ENCODE measurements at regions not wholly inside any gene's neighbourhood (a gene's known extent, or its start where the extent isn't known, plus 50 kb on each side); places are given as distances from the start of the nearest gene placed in this dataset.

GRCh38 chr9:74277532-74277931 is 219.6 kb upstream of the RORB start:
- no peak for DNase-seq

- DNase-seq = no peak
Measured at GRCh38 chr9:74281674-74282073, 215.5 kb upstream of the RORB start.

GRCh38 chr9:74282526-74283253 is 214.4 kb upstream of the RORB start:
- DNase-seq = no peak

GRCh38 chr9:74284581-74285450 is 212.3 kb upstream of the RORB start:
- no peak for DNase-seq

- no peak for DNase-seq
Measured at GRCh38 chr9:74293479-74293878, 203.7 kb upstream of the RORB start.

- no peak for DNase-seq
Measured at GRCh38 chr9:74303945-74304344, 193.2 kb upstream of the RORB start.

- DNase-seq = no peak
Measured at GRCh38 chr9:74304598-74304997, 192.5 kb upstream of the RORB start.

GRCh38 chr9:74309654-74310053 is 187.5 kb upstream of the RORB start:
- no peak for DNase-seq

GRCh38 chr9:74317235-74317634 is 179.9 kb upstream of the RORB start:
- no peak for DNase-seq

GRCh38 chr9:74321396-74321795 is 175.7 kb upstream of the RORB start:
- DNase-seq = no peak

GRCh38 chr9:74322661-74323314 is 174.3 kb upstream of the RORB start:
- no peak for DNase-seq

GRCh38 chr9:74330487-74331214 is 166.5 kb upstream of the RORB start:
- no peak for DNase-seq

GRCh38 chr9:74331607-74332006 is 165.5 kb upstream of the RORB start:
- DNase-seq = no peak

- no peak for DNase-seq
Measured at GRCh38 chr9:74333384-74334032, 163.6 kb upstream of the RORB start.

GRCh38 chr9:74334271-74334670 is 162.9 kb upstream of the RORB start:
- no peak for DNase-seq

- DNase-seq = no peak
Measured at GRCh38 chr9:74336161-74336560, 161.0 kb upstream of the RORB start.

- DNase-seq = no peak
Measured at GRCh38 chr9:74348777-74349176, 148.4 kb upstream of the RORB start.

GRCh38 chr9:74355107-74355506 is 142.0 kb upstream of the RORB start:
- DNase-seq = no peak

- no peak for DNase-seq
Measured at GRCh38 chr9:74357577-74357976, 139.6 kb upstream of the RORB start.

GRCh38 chr9:74358959-74359358 is 138.2 kb upstream of the RORB start:
- DNase-seq = no peak

- no peak for DNase-seq
Measured at GRCh38 chr9:74361508-74361907, 135.6 kb upstream of the RORB start.

- DNase-seq = no peak
Measured at GRCh38 chr9:74362423-74362822, 134.7 kb upstream of the RORB start.

GRCh38 chr9:74366111-74366510 is 131.0 kb upstream of the RORB start:
- DNase-seq = no peak

All from NCI-H2107 (cell line).